ENCODE measurements at regions not wholly inside any gene's neighbourhood (a gene's known extent, or its start where the extent isn't known, plus 50 kb on each side); places are given as distances from the start of the nearest gene placed in this dataset.

- POLR2A ChIA-PET: no interaction called here
- no peak for TF ChIP-seq CTCF (IDR thresholded peaks at IDR 0.05; ENCODE audit: insufficient read depth, low read depth, low read length)
- Histone ChIP-seq H3K4me3 (ENCODE audit: low read depth, low read length) (no peak overlapping the region), H3K36me3 (ENCODE audit: control insufficient read depth, insufficient read depth, low read length) (no peaks in the 10 kb centered on the region), H3K27me3 (ENCODE audit: control insufficient read depth, insufficient read depth, low read length) (no peaks in the 10 kb centered on the region)
- CTCF ChIA-PET: no interaction called here
- DNase-seq (ENCODE audit: low read depth): no peak
Measured at GRCh38 chr20:19908576-19908975, 108.6 kb upstream of the NAA20 start.

GRCh38 chr20:19909725-19910124 lies 107.4 kb upstream of the NAA20 start:
- H3K4me3 ChIP-seq (ENCODE audit: low read depth, low read length): no peak overlapping the region
- TF ChIP-seq CTCF (IDR thresholded peaks at IDR 0.05; ENCODE audit: insufficient read depth, low read depth, low read length): no peak
- ChIA-PET POLR2A (interaction anchor here (1.0 kb wide), 1 partner anchor 12 kb away, joined by 3 read pairs; no protein-coding TSS in a partner anchor), CTCF (no interaction called here)
- no peaks in the 10 kb centered on the region for H3K27me3 ChIP-seq (ENCODE audit: control insufficient read depth, insufficient read depth, low read length)
- DNase-seq (ENCODE audit: low read depth): no peak
- H3K36me3 ChIP-seq (ENCODE audit: control insufficient read depth, insufficient read depth, low read length): no peaks in the 10 kb centered on the region

GRCh38 chr20:19911810-19912382 lies 105.3 kb upstream of the NAA20 start:
- CTCF ChIA-PET: interaction anchor here (0.7 kb wide), 1 partner anchor 18 kb away, joined by 4 read pairs; no protein-coding TSS in a partner anchor
- Histone ChIP-seq H3K4me3 (ENCODE audit: low read depth, low read length) (no peak overlapping the region), H3K27me3 (ENCODE audit: control insufficient read depth, insufficient read depth, low read length) (no peaks in the 10 kb centered on the region), H3K36me3 (ENCODE audit: control insufficient read depth, insufficient read depth, low read length) (no peaks in the 10 kb centered on the region)
- no peak for TF ChIP-seq CTCF (IDR thresholded peaks at IDR 0.05; ENCODE audit: insufficient read depth, low read depth, low read length)
- POLR2A ChIA-PET: no interaction called here
- no peak for DNase-seq (ENCODE audit: low read depth)

GRCh38 chr20:19913349-19913748 lies 103.8 kb upstream of the NAA20 start:
- ChIA-PET POLR2A (interaction anchor here (0.6 kb wide), 1 partner anchor 40 kb away, joined by 3 read pairs; no protein-coding TSS in a partner anchor), CTCF (interaction anchor here (1.5 kb wide), 1 partner anchor 128 kb away, joined by 3 read pairs; no protein-coding TSS in a partner anchor)
- DNase-seq (ENCODE audit: low read depth): no peak
- Histone ChIP-seq H3K4me3 (ENCODE audit: low read depth, low read length) (no peak overlapping the region), H3K36me3 (ENCODE audit: control insufficient read depth, insufficient read depth, low read length) (no peaks in the 10 kb centered on the region), H3K27me3 (ENCODE audit: control insufficient read depth, insufficient read depth, low read length) (no peaks in the 10 kb centered on the region)
- no peak for TF ChIP-seq CTCF (IDR thresholded peaks at IDR 0.05; ENCODE audit: insufficient read depth, low read depth, low read length)

GRCh38 chr20:19913927-19914614 lies 103.1 kb upstream of the NAA20 start:
- TF ChIP-seq CTCF (IDR thresholded peaks at IDR 0.05; ENCODE audit: insufficient read depth, low read depth, low read length): no peak
- DNase-seq (ENCODE audit: low read depth): no peak
- H3K36me3 ChIP-seq (ENCODE audit: control insufficient read depth, insufficient read depth, low read length): no peaks in the 10 kb centered on the region
- H3K27me3 ChIP-seq (ENCODE audit: control insufficient read depth, insufficient read depth, low read length): no peaks in the 10 kb centered on the region
- ChIA-PET POLR2A (no interaction called here), CTCF (interaction anchor here (0.6 to 1.5 kb wide), 2 partner anchors 15 to 129 kb away, joined by 3 read pairs; no protein-coding TSS in a partner anchor)
- H3K4me3 ChIP-seq (ENCODE audit: low read depth, low read length): no peak overlapping the region
